ENCODE measurements at regions not wholly inside any gene's neighbourhood (a gene's known extent, or its start where the extent isn't known, plus 50 kb on each side); places are given as distances from the start of the nearest gene placed in this dataset.

DNA sequence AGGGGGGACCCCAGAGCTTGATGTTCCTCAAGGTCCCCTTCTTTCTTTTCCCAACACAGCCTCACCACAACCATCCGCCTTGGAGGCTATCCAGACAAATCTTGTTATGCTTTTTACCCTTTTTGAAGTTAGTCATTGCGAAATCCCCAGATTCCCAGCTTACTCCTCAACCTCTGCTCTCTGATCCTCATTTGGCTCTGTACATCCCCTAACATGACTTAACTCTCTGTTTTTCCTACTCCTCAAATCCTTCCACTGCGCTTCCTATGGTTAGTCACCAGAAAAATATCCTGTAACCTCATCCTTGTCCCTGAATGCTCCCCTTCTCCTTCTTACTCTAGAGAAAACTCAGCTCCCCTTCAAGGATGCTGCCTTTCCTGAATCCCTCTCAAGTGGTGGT is 189.1 kb upstream of the POU3F1 start:
- ATAC-seq (no peak), DNase-seq (ENCODE audit: low spot score) (no peak)
- peaks cover 24% of the 10 kb centered on the region for H3K9me3 Mint-ChIP-seq
- H3K36me3 Mint-ChIP-seq = peaks cover 4% of the 10 kb centered on the region; the same call in 1 of the 2 replicates
- peaks cover 3% of the 10 kb centered on the region; the same call in 1 of the 2 replicates for H3K27me3 Mint-ChIP-seq (ENCODE audit: low read depth)
- TF ChIP-seq ZNF317 (CRISPR knock-in tag; IDR thresholded peaks at IDR 0.05; ENCODE audit: borderline replicate concordance, low read depth) (no peak), RORB (CRISPR knock-in tag; IDR thresholded peaks at IDR 0.05) (no peak), PRDM15 (CRISPR knock-in tag; IDR thresholded peaks at IDR 0.05) (no peak), CTCF (IDR thresholded peaks at IDR 0.05) (no peak), PRRX2 (CRISPR knock-in tag; IDR thresholded peaks at IDR 0.05) (no peak), SMAD4 (CRISPR knock-in tag; IDR thresholded peaks at IDR 0.05) (no peak), FOXJ3 (CRISPR knock-in tag; IDR thresholded peaks at IDR 0.05; ENCODE audit: borderline replicate concordance) (no peak), MYBL2 (CRISPR knock-in tag; IDR thresholded peaks at IDR 0.05) (no peak), ZNF263 (CRISPR knock-in tag; IDR thresholded peaks at IDR 0.05; ENCODE audit: low read depth) (no peak), GRHL2 (CRISPR knock-in tag; IDR thresholded peaks at IDR 0.05; ENCODE audit: insufficient replicate concordance, severe bottlenecking) (no peak), MXD4 (CRISPR knock-in tag; IDR thresholded peaks at IDR 0.05; ENCODE audit: borderline replicate concordance) (no peak), TCF7 (CRISPR knock-in tag; IDR thresholded peaks at IDR 0.05; ENCODE audit: low read depth) (no peak), NR2C2 (CRISPR knock-in tag; IDR thresholded peaks at IDR 0.05) (no peak), ETV6 (CRISPR knock-in tag; IDR thresholded peaks at IDR 0.05) (no peak), NFE2L1 (CRISPR knock-in tag; IDR thresholded peaks at IDR 0.05) (no peak)
- TF ChIP-seq, protein P1, sequence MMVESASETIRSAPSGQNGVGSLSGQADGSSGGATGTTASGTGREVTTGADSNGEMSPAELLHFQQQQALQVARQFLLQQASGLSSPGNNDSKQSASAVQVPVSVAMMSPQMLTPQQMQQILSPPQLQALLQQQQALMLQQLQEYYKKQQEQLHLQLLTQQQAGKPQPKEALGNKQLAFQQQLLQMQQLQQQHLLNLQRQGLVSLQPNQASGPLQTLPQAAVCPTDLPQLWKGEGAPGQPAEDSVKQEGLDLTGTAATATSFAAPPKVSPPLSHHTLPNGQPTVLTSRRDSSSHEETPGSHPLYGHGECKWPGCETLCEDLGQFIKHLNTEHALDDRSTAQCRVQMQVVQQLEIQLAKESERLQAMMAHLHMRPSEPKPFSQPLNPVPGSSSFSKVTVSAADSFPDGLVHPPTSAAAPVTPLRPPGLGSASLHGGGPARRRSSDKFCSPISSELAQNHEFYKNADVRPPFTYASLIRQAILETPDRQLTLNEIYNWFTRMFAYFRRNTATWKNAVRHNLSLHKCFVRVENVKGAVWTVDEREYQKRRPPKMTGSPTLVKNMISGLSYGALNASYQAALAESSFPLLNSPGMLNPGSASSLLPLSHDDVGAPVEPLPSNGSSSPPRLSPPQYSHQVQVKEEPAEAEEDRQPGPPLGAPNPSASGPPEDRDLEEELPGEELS (CRISPR knock-in tag; IDR thresholded peaks at IDR 0.05) = no peak
- TF ChIP-seq, protein P2, sequence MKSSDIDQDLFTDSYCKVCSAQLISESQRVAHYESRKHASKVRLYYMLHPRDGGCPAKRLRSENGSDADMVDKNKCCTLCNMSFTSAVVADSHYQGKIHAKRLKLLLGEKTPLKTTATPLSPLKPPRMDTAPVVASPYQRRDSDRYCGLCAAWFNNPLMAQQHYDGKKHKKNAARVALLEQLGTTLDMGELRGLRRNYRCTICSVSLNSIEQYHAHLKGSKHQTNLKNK (CRISPR knock-in tag; IDR thresholded peaks at IDR 0.05) = no peak
- POLR2A ChIA-PET = no interaction called here
- 0 out of 2 replicates have a peak, but pooled peaks cover 6% of the 10 kb centered on the region for H3K4me1 Mint-ChIP-seq
- CTCF ChIA-PET = no interaction called here
- no peak overlapping the region for H3K4me3 Mint-ChIP-seq
- no peak overlapping the region for H3K27ac Mint-ChIP-seq

DNA sequence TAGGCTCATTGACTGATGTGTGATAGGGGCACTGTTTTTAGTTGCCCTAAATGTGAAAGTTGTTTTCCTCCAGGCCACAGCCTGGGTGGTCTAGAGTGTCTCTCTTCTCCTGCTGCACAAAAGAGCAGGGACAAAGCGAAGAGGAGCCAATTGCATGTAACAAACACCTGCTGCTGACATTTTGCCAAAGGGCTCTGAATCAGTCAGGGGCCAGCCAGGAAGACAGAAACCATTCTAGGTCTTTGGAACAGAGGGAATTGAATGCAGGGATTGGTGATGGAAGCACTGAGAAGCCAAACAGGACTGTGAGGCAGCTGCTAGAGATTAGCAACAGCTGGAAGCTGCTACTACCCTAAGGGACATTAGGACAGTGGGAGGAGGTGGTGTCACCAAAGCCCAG is 185.3 kb upstream of the POU3F1 start:
- H3K27me3 Mint-ChIP-seq (ENCODE audit: low read depth) = peaks cover 7% of the 10 kb centered on the region; the same call in 1 of the 2 replicates
- H3K36me3 Mint-ChIP-seq = peaks cover 20% of the 10 kb centered on the region
- H3K27ac Mint-ChIP-seq = no peak overlapping the region
- ATAC-seq (no peak), DNase-seq (ENCODE audit: low spot score) (no peak)
- peaks cover 42% of the 10 kb centered on the region for H3K9me3 Mint-ChIP-seq
- H3K4me3 Mint-ChIP-seq = no peak overlapping the region
- ChIA-PET CTCF (no interaction called here), POLR2A (no interaction called here)
- H3K4me1 Mint-ChIP-seq = peaks cover 6% of the 10 kb centered on the region; the same call in 1 of the 2 replicates
- no peak for TF ChIP-seq USF2 (CRISPR knock-in tag; IDR thresholded peaks at IDR 0.05)
- TF ChIP-seq NFATC4 (CRISPR knock-in tag; IDR thresholded peaks at IDR 0.05) = no peak
- no peak for TF ChIP-seq SOX15 (CRISPR knock-in tag; IDR thresholded peaks at IDR 0.05)
- TF ChIP-seq ETV6 (CRISPR knock-in tag; IDR thresholded peaks at IDR 0.05) = no peak
- TF ChIP-seq NR2C2 (CRISPR knock-in tag; IDR thresholded peaks at IDR 0.05) = no peak
- no peak for TF ChIP-seq ZNF512 (CRISPR knock-in tag; IDR thresholded peaks at IDR 0.05; ENCODE audit: borderline replicate concordance)
- no peak for TF ChIP-seq CREM (CRISPR knock-in tag; IDR thresholded peaks at IDR 0.05)
- TF ChIP-seq SMAD3 (CRISPR knock-in tag; IDR thresholded peaks at IDR 0.05; ENCODE audit: borderline replicate concordance) = no peak
- no peak for TF ChIP-seq ZNF671 (CRISPR knock-in tag; IDR thresholded peaks at IDR 0.05)
- no peak for TF ChIP-seq TP53 (CRISPR knock-in tag; IDR thresholded peaks at IDR 0.05)
- no peak for TF ChIP-seq ATF1 (CRISPR knock-in tag; IDR thresholded peaks at IDR 0.05)

All from WTC11 (cell line).